Neural progenitor cell (in vitro differentiated cells): ENCODE measurements at regions not wholly inside any gene's neighbourhood (a gene's known extent, or its start where the extent isn't known, plus 50 kb on each side); places are given as distances from the start of the nearest gene placed in this dataset.

Experiments used
- DNase-seq: peaks from one replicate; pipeline ENCODE4 v3.0.0-alpha.2; 2016; ENCODE audit warnings: low spot score
- H2AFZ ChIP-seq: fragments of 200-600 bp; sonication (generic); replicated peaks from 2 replicates; pipeline ENCODE4 v1.6.1; 2016; ENCODE audit warnings: antibody characterized with exemption
- H3F3A ChIP-seq: fragments of 200-600 bp; sonication (generic); 2 replicates; pipeline ENCODE4 v1.6.1; 2016; ENCODE audit warnings: antibody characterized with exemption, low read depth
- H3K27ac ChIP-seq: fragments of 200-600 bp; sonication (generic); 2 replicates; pipeline ENCODE4 v1.5.1; 2016; ENCODE audit warnings: mild to moderate bottlenecking
- H3K27me3 ChIP-seq: fragments of 200-600 bp; sonication (generic); 2 replicates; pipeline ENCODE4 v1.6.1; 2016; ENCODE audit warnings: mild to moderate bottlenecking, moderate library complexity
- H3K36me3 ChIP-seq: fragments of 200-600 bp; sonication (generic); 2 replicates; pipeline ENCODE4 v1.5.1; 2016
- H3K4me1 ChIP-seq: fragments of 200-600 bp; sonication (generic); 2 replicates; pipeline ENCODE4 v1.6.1; 2016; ENCODE audit warnings: mixed run types
- H3K4me2 ChIP-seq: fragments of 200-600 bp; sonication (generic); 2 replicates; pipeline ENCODE4 v1.6.1; 2016
- H3K4me3 ChIP-seq: fragments of 200-600 bp; sonication (generic); 2 replicates; pipeline ENCODE4 v1.5.1; 2016
- H3K79me2 ChIP-seq: fragments of 200-600 bp; sonication (generic); 2 replicates; pipeline ENCODE4 v1.6.1; 2016; ENCODE audit warnings: low read depth
- H3K9ac ChIP-seq: fragments of 200-600 bp; sonication (generic); 2 replicates; pipeline ENCODE4 v1.6.1; 2016
- H3K9me3 ChIP-seq: fragments of 200-600 bp; sonication (generic); 2 replicates; pipeline ENCODE4 v1.5.1; 2016; ENCODE audit warnings: low read depth
- H4K20me1 ChIP-seq: fragments of 200-600 bp; sonication (generic); 2 replicates; pipeline ENCODE4 v1.6.1; 2016; ENCODE audit warnings: low read depth
- H3K27ac Mint-ChIP-seq: 3 replicates; pipeline ENCODE4 v1.8.0; 2021; ENCODE audit warnings: mixed read lengths
- H3K27me3 Mint-ChIP-seq: 2 replicates; pipeline ENCODE4 v1.8.0; 2022; ENCODE audit warnings: low read depth, mild to moderate bottlenecking, inconsistent platforms, moderate library complexity, mixed read lengths; ENCODE audit not compliant: insufficient read depth
- H3K36me3 Mint-ChIP-seq: 3 replicates; pipeline ENCODE4 v1.8.0; 2021; ENCODE audit warnings: mixed read lengths
- H3K4me1 Mint-ChIP-seq: 3 replicates; pipeline ENCODE4 v1.8.0; 2021; ENCODE audit warnings: mixed read lengths
- H3K4me3 Mint-ChIP-seq: 3 replicates; pipeline ENCODE4 v1.8.0; 2021; ENCODE audit warnings: mild to moderate bottlenecking, moderate library complexity, mixed read lengths
- H3K9me3 Mint-ChIP-seq: 3 replicates; pipeline ENCODE4 v1.8.0; 2020; ENCODE audit warnings: mixed read lengths
- CTCF ChIP-seq: fragments of 200-600 bp; sonication (generic); IDR thresholded peaks from 2 replicates; pipeline ENCODE4 v1.5.1; 2017; ENCODE audit warnings: antibody characterized with exemption, mild to moderate bottlenecking
- EZH2 ChIP-seq: fragments of 200-600 bp; sonication (generic); IDR thresholded peaks from 2 replicates; pipeline ENCODE4 v1.6.1; 2017; ENCODE audit warnings: antibody characterized with exemption, mild to moderate bottlenecking, moderate library complexity
- EZH2phosphoT487 ChIP-seq: fragments of 200-600 bp; sonication (generic); IDR thresholded peaks from 2 replicates; pipeline ENCODE4 v1.6.1; 2017; ENCODE audit warnings: antibody characterized with exemption

GRCh38 chr3:137820366-137820765, 56.3 kb downstream of the SOX14 start:
- peak overlapping the region; percentile 40 for H2AFZ ChIP-seq
- TF ChIP-seq EZH2 (no peak), EZH2phosphoT487 (no peak), CTCF (no peak)
- H3K79me2 ChIP-seq: no peaks in the 10 kb centered on the region
- DNase-seq: no peak
- H3K27ac ChIP-seq: no peak overlapping the region
- Mint-ChIP-seq H3K9me3 (no peaks in the 10 kb centered on the region), H3K4me3 (no peak overlapping the region), H3K27me3 (peaks cover 2% of the 10 kb centered on the region), H3K27ac (no peak overlapping the region), H3K36me3 (no peaks in the 10 kb centered on the region), H3K4me1 (no peaks in the 10 kb centered on the region)
- no peaks in the 10 kb centered on the region for H3K36me3 ChIP-seq
- no peaks in the 10 kb centered on the region for H3K9me3 ChIP-seq
- H4K20me1 ChIP-seq: no peaks in the 10 kb centered on the region
- H3K27me3 ChIP-seq: no peaks in the 10 kb centered on the region
- no peaks in the 10 kb centered on the region for H3F3A ChIP-seq
- H3K4me2 ChIP-seq: no peak overlapping the region
- H3K4me3 ChIP-seq: no peak overlapping the region
- no peak overlapping the region for H3K9ac ChIP-seq
- no peaks in the 10 kb centered on the region for H3K4me1 ChIP-seq

- no peak overlapping the region for H3K4me2 ChIP-seq
- no peak for TF ChIP-seq EZH2
- TF ChIP-seq CTCF: no peak
- no peak for TF ChIP-seq EZH2phosphoT487
- no peak overlapping the region for H3K27ac ChIP-seq
- Mint-ChIP-seq H3K4me3 (no peak overlapping the region), H3K27ac (no peak overlapping the region), H3K27me3 (no peaks in the 10 kb centered on the region), H3K36me3 (no peaks in the 10 kb centered on the region), H3K4me1 (peaks cover 27% of the 10 kb centered on the region), H3K9me3 (peaks cover 10% of the 10 kb centered on the region)
- H3K4me3 ChIP-seq: no peak overlapping the region
- H2AFZ ChIP-seq: no peak overlapping the region
- H3K79me2 ChIP-seq: no peaks in the 10 kb centered on the region
- DNase-seq: no peak
- no peaks in the 10 kb centered on the region for H4K20me1 ChIP-seq
- no peaks in the 10 kb centered on the region for H3F3A ChIP-seq
- peaks cover 28% of the 10 kb centered on the region for H3K4me1 ChIP-seq
- no peaks in the 10 kb centered on the region for H3K9me3 ChIP-seq
- no peak overlapping the region for H3K9ac ChIP-seq
- H3K36me3 ChIP-seq: no peaks in the 10 kb centered on the region
- no peaks in the 10 kb centered on the region for H3K27me3 ChIP-seq
Observed at GRCh38 chr3:137835096-137835495, 71.0 kb downstream of the SOX14 start.

- Mint-ChIP-seq H3K4me3 (no peak overlapping the region), H3K9me3 (peaks cover 2% of the 10 kb centered on the region), H3K27me3 (peaks cover 9% of the 10 kb centered on the region), H3K4me1 (peaks cover 14% of the 10 kb centered on the region), H3K36me3 (no peaks in the 10 kb centered on the region), H3K27ac (no peak overlapping the region)
- no peak overlapping the region for H3K9ac ChIP-seq
- H3K27ac ChIP-seq: peak overlapping the region; percentile 9
- peak; percentile 61 for DNase-seq
- no peak for TF ChIP-seq EZH2phosphoT487
- no peak for TF ChIP-seq CTCF
- no peak for TF ChIP-seq EZH2
- peaks cover 20% of the 10 kb centered on the region for H3F3A ChIP-seq
- H3K36me3 ChIP-seq: no peaks in the 10 kb centered on the region
- H3K27me3 ChIP-seq: peaks cover 16% of the 10 kb centered on the region
- peak overlapping the region; percentile 43 for H3K4me2 ChIP-seq
- no peaks in the 10 kb centered on the region for H3K9me3 ChIP-seq
- H3K79me2 ChIP-seq: no peaks in the 10 kb centered on the region
- H4K20me1 ChIP-seq: no peaks in the 10 kb centered on the region
- H3K4me1 ChIP-seq: peaks cover 29% of the 10 kb centered on the region
- no peak overlapping the region for H2AFZ ChIP-seq
- no peak overlapping the region for H3K4me3 ChIP-seq
Observed at GRCh38 chr3:137845194-137845593, 81.1 kb downstream of the SOX14 start.
